Suprapubic skin (tissue), 4 donors: ENCODE measurements at regions not wholly inside any gene's neighbourhood (a gene's known extent, or its start where the extent isn't known, plus 50 kb on each side); places are given as distances from the start of the nearest gene placed in this dataset.

Experiments
- DNase-seq, 2 donors: peaks; one replicate each; pipeline ENCODE4 v3.0.0-alpha.2; 2019; ENCODE audit warnings: low spot score in 2 of 2
- H3K27ac ChIP-seq: fragments of 200-600 bp; sonication (generic); one replicate; pipeline ENCODE4 v1.5.1; 2019
- H3K27me3 ChIP-seq: fragments of 200-600 bp; sonication (generic); one replicate; pipeline ENCODE4 v1.5.1; 2019
- H3K36me3 ChIP-seq: fragments of 200-600 bp; sonication (generic); one replicate; pipeline ENCODE4 v1.5.1; 2019
- H3K4me1 ChIP-seq: fragments of 200-600 bp; sonication (generic); one replicate; pipeline ENCODE4 v1.5.1; 2019
- H3K4me3 ChIP-seq: fragments of 200-600 bp; sonication (generic); one replicate; pipeline ENCODE4 v1.5.1; 2019; ENCODE audit warnings: mild to moderate bottlenecking
- H3K9me3 ChIP-seq: fragments of 200-600 bp; sonication (generic); one replicate; pipeline ENCODE4 v1.5.1; 2019
- EP300 ChIP-seq: sonication (generic); formaldehyde crosslinking; IDR thresholded peaks from one replicate; pipeline ENCODE4 v1.6.1; 2017; ENCODE audit warnings: antibody characterized with exemption
- POLR2A ChIP-seq, 2 donors: fragments of 450-650 bp; IDR thresholded peaks; one replicate each; pipeline ENCODE4 v1.6.1; 2017; ENCODE audit warnings: antibody characterized with exemption in 2 of 2, mild to moderate bottlenecking in 2 of 2, moderate library complexity in 2 of 2
- POLR2AphosphoS5 ChIP-seq, 3 donors: sonication (generic); formaldehyde crosslinking; IDR thresholded peaks; one replicate each; pipeline ENCODE4 v1.6.1; 2017; ENCODE audit warnings: antibody characterized with exemption in 3 of 3
- WGBS: methylation state at CpG from one replicate; pipeline ENCODE4 v1.1.5; 2018; 5-methylcytosine and 5-hydroxymethylcytosine counted together
- TF ChIP-seq, protein P1 (sequence below), 2 donors: fragments of 200-600 bp in 1 of 2; fragments of 450-650 bp in 1 of 2; sonication (generic) in 1 of 2; IDR thresholded peaks; one replicate each; pipeline ENCODE4 v1.5.1; 2016 to 2019; ENCODE audit warnings: antibody characterized with exemption in 2 of 2, mild to moderate bottlenecking in 1 of 2, moderate library complexity in 1 of 2

- Histone ChIP-seq H3K9me3 (no peaks in the 10 kb centered on the region), H3K36me3 (no peaks in the 10 kb centered on the region), H3K27me3 (no peaks in the 10 kb centered on the region), H3K27ac (no peak overlapping the region), H3K4me3 (no peak overlapping the region), H3K4me1 (no peaks in the 10 kb centered on the region)
- 57% methylated on average over 1 of the region's 1 CpG for WGBS
- no peak for TF ChIP-seq POLR2AphosphoS5 (IDR thresholded peaks at IDR 0.05)
- TF ChIP-seq POLR2A (IDR thresholded peaks at IDR 0.05) = no peak
- no peak for DNase-seq
These were observed 2162.0 kb downstream of the MRPL39 start for GRCh38 chr21:23445307-23445706.

DNA sequence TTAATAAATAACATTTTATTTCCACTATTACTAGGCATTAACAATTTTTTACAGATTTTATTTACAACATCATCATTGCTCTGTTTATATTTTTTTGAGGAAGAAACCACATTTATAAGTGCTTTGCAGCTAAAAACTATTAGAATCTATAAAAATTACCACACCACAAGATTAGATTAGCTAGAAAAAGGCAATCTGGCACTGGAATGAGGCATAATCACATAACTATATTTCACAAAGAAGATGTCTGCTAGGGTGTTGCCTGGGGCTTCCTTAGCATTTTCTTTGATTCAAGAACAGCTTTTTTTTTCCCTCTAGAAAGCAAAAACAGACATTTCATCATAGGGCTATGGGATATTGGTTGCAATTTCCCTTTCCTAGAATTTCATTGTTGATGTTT lies 2169.2 kb downstream of the MRPL39 start:
- no peak overlapping the region for H3K27ac ChIP-seq
- no peak for DNase-seq
- no peaks in the 10 kb centered on the region for H3K36me3 ChIP-seq
- H3K9me3 ChIP-seq = no peaks in the 10 kb centered on the region
- no peaks in the 10 kb centered on the region for H3K27me3 ChIP-seq
- TF ChIP-seq POLR2AphosphoS5 (IDR thresholded peaks at IDR 0.05) = no peak
- TF ChIP-seq POLR2A (IDR thresholded peaks at IDR 0.05) = no peak
- TF ChIP-seq, protein P1, sequence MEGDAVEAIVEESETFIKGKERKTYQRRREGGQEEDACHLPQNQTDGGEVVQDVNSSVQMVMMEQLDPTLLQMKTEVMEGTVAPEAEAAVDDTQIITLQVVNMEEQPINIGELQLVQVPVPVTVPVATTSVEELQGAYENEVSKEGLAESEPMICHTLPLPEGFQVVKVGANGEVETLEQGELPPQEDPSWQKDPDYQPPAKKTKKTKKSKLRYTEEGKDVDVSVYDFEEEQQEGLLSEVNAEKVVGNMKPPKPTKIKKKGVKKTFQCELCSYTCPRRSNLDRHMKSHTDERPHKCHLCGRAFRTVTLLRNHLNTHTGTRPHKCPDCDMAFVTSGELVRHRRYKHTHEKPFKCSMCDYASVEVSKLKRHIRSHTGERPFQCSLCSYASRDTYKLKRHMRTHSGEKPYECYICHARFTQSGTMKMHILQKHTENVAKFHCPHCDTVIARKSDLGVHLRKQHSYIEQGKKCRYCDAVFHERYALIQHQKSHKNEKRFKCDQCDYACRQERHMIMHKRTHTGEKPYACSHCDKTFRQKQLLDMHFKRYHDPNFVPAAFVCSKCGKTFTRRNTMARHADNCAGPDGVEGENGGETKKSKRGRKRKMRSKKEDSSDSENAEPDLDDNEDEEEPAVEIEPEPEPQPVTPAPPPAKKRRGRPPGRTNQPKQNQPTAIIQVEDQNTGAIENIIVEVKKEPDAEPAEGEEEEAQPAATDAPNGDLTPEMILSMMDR (IDR thresholded peaks at IDR 0.05) = no peak
- no peak for TF ChIP-seq EP300
- no peaks in the 10 kb centered on the region for H3K4me1 ChIP-seq
- no peak overlapping the region for H3K4me3 ChIP-seq

- DNase-seq = no peak
- WGBS = 45% methylated on average over 2 of the region's 2 CpGs
- TF ChIP-seq POLR2AphosphoS5 (IDR thresholded peaks at IDR 0.05) = no peak
- no peak for TF ChIP-seq EP300
- TF ChIP-seq, protein P1 (IDR thresholded peaks at IDR 0.05) = no peak
- no peak for TF ChIP-seq POLR2A (IDR thresholded peaks at IDR 0.05)
- H3K27ac ChIP-seq = no peak overlapping the region
- H3K36me3 ChIP-seq = no peaks in the 10 kb centered on the region
- H3K4me1 ChIP-seq = no peaks in the 10 kb centered on the region
- no peak overlapping the region for H3K4me3 ChIP-seq
- no peaks in the 10 kb centered on the region for H3K9me3 ChIP-seq
- H3K27me3 ChIP-seq = no peaks in the 10 kb centered on the region
These were observed 2204.3 kb downstream of the MRPL39 start for GRCh38 chr21:23402929-23403520.

GRCh38 chr21:23401278-23401677 lies 2206.0 kb downstream of the MRPL39 start:
- H3K4me3 ChIP-seq = no peak overlapping the region
- no peak for DNase-seq
- H3K27me3 ChIP-seq = no peaks in the 10 kb centered on the region
- H3K4me1 ChIP-seq = no peaks in the 10 kb centered on the region
- TF ChIP-seq POLR2AphosphoS5 (IDR thresholded peaks at IDR 0.05) (no peak), POLR2A (IDR thresholded peaks at IDR 0.05) (no peak), EP300 (no peak)
- TF ChIP-seq, protein P1 (IDR thresholded peaks at IDR 0.05) = no peak
- no peaks in the 10 kb centered on the region for H3K36me3 ChIP-seq
- H3K9me3 ChIP-seq = no peaks in the 10 kb centered on the region
- 85% methylated on average over 2 of the region's 2 CpGs for WGBS
- H3K27ac ChIP-seq = no peak overlapping the region

- no peak for DNase-seq
- Histone ChIP-seq H3K4me1 (no peaks in the 10 kb centered on the region), H3K27ac (no peak overlapping the region), H3K9me3 (no peaks in the 10 kb centered on the region), H3K36me3 (no peaks in the 10 kb centered on the region), H3K27me3 (no peaks in the 10 kb centered on the region), H3K4me3 (no peak overlapping the region)
- WGBS = 89% methylated on average over 1 of the region's 1 CpG
- TF ChIP-seq POLR2A (IDR thresholded peaks at IDR 0.05) = no peak
- TF ChIP-seq, protein P1 (IDR thresholded peaks at IDR 0.05) = no peak
- no peak for TF ChIP-seq EP300
- TF ChIP-seq POLR2AphosphoS5 (IDR thresholded peaks at IDR 0.05) = no peak
These were observed 2208.6 kb downstream of the MRPL39 start for GRCh38 chr21:23398726-23399125.

DNA sequence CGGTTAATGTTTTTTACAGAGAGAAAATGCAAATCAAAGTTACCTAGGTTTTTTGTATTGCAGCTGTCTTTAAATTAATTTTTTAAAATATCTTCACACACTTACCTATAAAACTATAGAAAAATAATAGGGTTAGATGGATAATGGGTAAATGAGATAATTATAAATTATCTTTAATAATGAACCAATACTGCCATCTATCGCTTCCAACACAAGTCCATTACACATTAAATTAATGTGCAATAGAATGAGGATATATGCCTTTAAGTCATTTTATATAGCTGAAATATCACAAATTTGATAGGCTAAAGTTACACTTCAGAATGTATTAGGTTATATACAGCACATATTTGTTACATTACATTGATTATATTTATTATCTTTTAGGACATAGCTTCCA lies 2212.8 kb downstream of the MRPL39 start:
- Histone ChIP-seq H3K36me3 (no peaks in the 10 kb centered on the region), H3K27ac (no peak overlapping the region), H3K27me3 (no peaks in the 10 kb centered on the region), H3K4me3 (no peak overlapping the region), H3K4me1 (no peaks in the 10 kb centered on the region), H3K9me3 (no peaks in the 10 kb centered on the region)
- TF ChIP-seq EP300 = no peak
- no peak for TF ChIP-seq POLR2A (IDR thresholded peaks at IDR 0.05)
- TF ChIP-seq, protein P1 (IDR thresholded peaks at IDR 0.05) = no peak
- TF ChIP-seq POLR2AphosphoS5 (IDR thresholded peaks at IDR 0.05) = no peak
- WGBS = 88% methylated on average over 2 of the region's 2 CpGs
- no peak for DNase-seq
